GM23338 (cell line): ENCODE measurements at regions not wholly inside any gene's neighbourhood (a gene's known extent, or its start where the extent isn't known, plus 50 kb on each side); places are given as distances from the start of the nearest gene placed in this dataset.

Experiments used
- CTCF ChIP-seq, 2 experiments: fragments of 200-600 bp in 1 of 2; sonication (generic) in 1 of 2; conservative IDR thresholded peaks; 2 replicates each; pipeline versions ENCODE4 v1.5.1 to v1.6.1; 2016 to 2017; ENCODE audit warnings: antibody characterized with exemption in 2 of 2, low read depth in 2 of 2, mild to moderate bottlenecking in 2 of 2, moderate library complexity in 1 of 2
- EZH2 ChIP-seq: fragments of 200-600 bp; sonication (generic); IDR thresholded peaks from one replicate; pipeline ENCODE4 v1.8.0; 2017; ENCODE audit warnings: antibody characterized with exemption, mild to moderate bottlenecking, low read depth; ENCODE audit not compliant: unreplicated experiment
- EZH2phosphoT487 ChIP-seq: fragments of 200-600 bp; sonication (generic); IDR thresholded peaks from one replicate; pipeline ENCODE4 v1.8.1; 2018; ENCODE audit warnings: antibody characterized with exemption; ENCODE audit not compliant: unreplicated experiment
- JUNB ChIP-seq: IDR thresholded peaks from one replicate; pipeline ENCODE4 v1.6.1; 2016; ENCODE audit warnings: antibody characterized with exemption; ENCODE audit not compliant: unreplicated experiment
- POLR2AphosphoS5 ChIP-seq: IDR thresholded peaks from 2 replicates; pipeline ENCODE4 v1.6.1; 2016; ENCODE audit warnings: antibody characterized with exemption, low read depth
- ZNF114 ChIP-seq: fragments of 250-450 bp; sonication (Bioruptor Pico); IDR thresholded peaks from 2 replicates; pipeline ENCODE4 v1.5.0; 2020; ENCODE audit warnings: mild to moderate bottlenecking, moderate library complexity
- TF ChIP-seq, protein P1 (sequence below): IDR thresholded peaks from one replicate; pipeline ENCODE4 v1.6.1; 2018; ENCODE audit warnings: antibody characterized with exemption; ENCODE audit not compliant: unreplicated experiment
- TF ChIP-seq, protein P2 (sequence below): IDR thresholded peaks from 2 replicates; pipeline ENCODE4 v1.6.1; 2016; ENCODE audit warnings: antibody characterized with exemption

DNA sequence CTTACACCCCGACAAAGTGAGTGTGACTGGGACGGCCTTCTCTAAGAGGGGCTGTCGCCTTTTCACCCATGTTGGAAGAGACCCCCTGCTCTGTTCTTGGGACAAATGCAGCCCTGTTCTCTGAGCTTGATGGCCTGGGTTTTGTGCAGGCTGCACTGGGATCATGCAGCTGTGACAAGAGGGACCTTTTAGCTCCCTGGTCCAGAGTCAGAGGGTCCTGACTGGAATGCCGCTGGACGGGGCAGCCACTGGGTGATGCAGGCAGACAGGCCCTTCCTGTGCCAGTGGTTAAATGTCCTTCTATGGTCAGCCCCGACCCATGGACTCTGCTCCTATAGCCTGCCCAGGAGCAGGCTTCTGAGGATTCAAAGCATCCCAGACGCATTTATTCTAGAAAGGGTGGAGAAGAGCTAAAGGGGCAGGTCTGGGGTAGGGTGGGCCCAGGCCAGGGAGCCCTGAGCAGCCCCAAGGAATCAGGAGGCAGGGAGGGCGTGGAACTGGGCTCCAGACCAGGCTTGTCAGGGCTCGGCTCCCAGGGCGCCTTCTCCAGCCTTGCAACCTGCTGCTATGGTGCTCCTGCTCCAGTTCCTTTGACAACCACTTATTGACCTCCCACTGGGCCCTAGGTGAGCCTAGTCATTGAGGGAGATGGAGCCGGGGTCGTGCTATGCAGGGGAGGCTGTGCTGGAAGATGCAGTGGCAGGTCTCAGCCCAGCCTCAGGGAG, 277.9 kb upstream of the HS6ST1 start:
- TF ChIP-seq EZH2, result no peak
- TF ChIP-seq, protein P1, sequence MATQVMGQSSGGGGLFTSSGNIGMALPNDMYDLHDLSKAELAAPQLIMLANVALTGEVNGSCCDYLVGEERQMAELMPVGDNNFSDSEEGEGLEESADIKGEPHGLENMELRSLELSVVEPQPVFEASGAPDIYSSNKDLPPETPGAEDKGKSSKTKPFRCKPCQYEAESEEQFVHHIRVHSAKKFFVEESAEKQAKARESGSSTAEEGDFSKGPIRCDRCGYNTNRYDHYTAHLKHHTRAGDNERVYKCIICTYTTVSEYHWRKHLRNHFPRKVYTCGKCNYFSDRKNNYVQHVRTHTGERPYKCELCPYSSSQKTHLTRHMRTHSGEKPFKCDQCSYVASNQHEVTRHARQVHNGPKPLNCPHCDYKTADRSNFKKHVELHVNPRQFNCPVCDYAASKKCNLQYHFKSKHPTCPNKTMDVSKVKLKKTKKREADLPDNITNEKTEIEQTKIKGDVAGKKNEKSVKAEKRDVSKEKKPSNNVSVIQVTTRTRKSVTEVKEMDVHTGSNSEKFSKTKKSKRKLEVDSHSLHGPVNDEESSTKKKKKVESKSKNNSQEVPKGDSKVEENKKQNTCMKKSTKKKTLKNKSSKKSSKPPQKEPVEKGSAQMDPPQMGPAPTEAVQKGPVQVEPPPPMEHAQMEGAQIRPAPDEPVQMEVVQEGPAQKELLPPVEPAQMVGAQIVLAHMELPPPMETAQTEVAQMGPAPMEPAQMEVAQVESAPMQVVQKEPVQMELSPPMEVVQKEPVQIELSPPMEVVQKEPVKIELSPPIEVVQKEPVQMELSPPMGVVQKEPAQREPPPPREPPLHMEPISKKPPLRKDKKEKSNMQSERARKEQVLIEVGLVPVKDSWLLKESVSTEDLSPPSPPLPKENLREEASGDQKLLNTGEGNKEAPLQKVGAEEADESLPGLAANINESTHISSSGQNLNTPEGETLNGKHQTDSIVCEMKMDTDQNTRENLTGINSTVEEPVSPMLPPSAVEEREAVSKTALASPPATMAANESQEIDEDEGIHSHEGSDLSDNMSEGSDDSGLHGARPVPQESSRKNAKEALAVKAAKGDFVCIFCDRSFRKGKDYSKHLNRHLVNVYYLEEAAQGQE, result no peak
- no peak for TF ChIP-seq CTCF (conservative IDR thresholded peaks at IDR 0.05; ENCODE audit: low read depth in 2 of 2)
- TF ChIP-seq POLR2AphosphoS5, result no peak
- TF ChIP-seq, protein P2, sequence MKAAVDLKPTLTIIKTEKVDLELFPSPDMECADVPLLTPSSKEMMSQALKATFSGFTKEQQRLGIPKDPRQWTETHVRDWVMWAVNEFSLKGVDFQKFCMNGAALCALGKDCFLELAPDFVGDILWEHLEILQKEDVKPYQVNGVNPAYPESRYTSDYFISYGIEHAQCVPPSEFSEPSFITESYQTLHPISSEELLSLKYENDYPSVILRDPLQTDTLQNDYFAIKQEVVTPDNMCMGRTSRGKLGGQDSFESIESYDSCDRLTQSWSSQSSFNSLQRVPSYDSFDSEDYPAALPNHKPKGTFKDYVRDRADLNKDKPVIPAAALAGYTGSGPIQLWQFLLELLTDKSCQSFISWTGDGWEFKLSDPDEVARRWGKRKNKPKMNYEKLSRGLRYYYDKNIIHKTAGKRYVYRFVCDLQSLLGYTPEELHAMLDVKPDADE, result no peak
- TF ChIP-seq EZH2phosphoT487, result no peak
- no peak for TF ChIP-seq ZNF114 (CRISPR knock-in tag)
- TF ChIP-seq JUNB, result no peak
